NT2/D1 (cell line): ENCODE measurements at regions not wholly inside any gene's neighbourhood (a gene's known extent, or its start where the extent isn't known, plus 50 kb on each side); places are given as distances from the start of the nearest gene placed in this dataset.

Experiments used
- SUZ12 ChIP-seq: IDR thresholded peaks from 2 replicates; pipeline ENCODE4 v1.6.1; 2011; ENCODE audit not compliant: insufficient read length, insufficient read depth; ENCODE audit errors: extremely low read depth
- YY1 ChIP-seq: IDR thresholded peaks from 2 replicates; pipeline ENCODE4 v1.6.1; 2011; ENCODE audit not compliant: insufficient read length, insufficient read depth
- ZNF274 ChIP-seq: IDR thresholded peaks from 2 replicates; pipeline ENCODE4 v1.6.1; 2011; ENCODE audit warnings: mild to moderate bottlenecking, low read depth, low read length

DNA sequence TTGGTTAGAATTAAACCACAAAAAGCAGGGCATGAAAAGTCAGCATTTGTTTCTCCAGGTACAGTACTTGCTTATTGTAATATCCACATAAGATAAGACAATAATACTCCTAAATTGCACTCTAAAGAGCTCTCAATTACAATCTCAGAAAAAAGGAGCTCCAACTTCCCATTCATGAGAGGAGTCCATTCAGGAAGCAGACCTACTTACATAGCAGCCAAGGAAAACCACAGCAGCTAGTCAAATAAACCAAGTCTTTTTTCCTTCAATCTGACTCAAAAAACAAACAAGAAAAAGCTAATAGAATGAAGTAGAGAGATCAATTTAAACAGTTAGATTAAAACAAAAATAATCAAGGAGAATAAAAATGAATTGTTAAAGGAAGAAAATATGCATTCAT, 885.2 kb upstream of the SLITRK6 start:
- TF ChIP-seq ZNF274 (no peak), SUZ12 (no peak), YY1 (no peak)
